IMR-90 (cell line): ENCODE measurements at regions not wholly inside any gene's neighbourhood (a gene's known extent, or its start where the extent isn't known, plus 50 kb on each side); places are given as distances from the start of the nearest gene placed in this dataset.

Source experiments
- ATAC-seq: fragments of 200-7000 bp; cut with Tn5 transposase; 2 replicates; pipeline ENCODE4 v1.9.1; 2020; ENCODE audit warnings: low read depth, mild to moderate bottlenecking, moderate library complexity
- BruUV-seq: library from RNA; stranded (reverse); fragments of 400-500 nt; replicated peaks from 2 replicates; lab custom pipeline; 2021; lab: Mats Ljungman, UMichigan
- CTCF ChIA-PET: fragments of 300-600 bp; formaldehyde crosslinking; extraction: SDS; loops from one replicate; lab custom pipeline; 2021; ENCODE audit warnings: antibody characterized with exemption; lab: Yijun Ruan, JAX
- POLR2A ChIA-PET: fragments of 300-600 bp; sonication (Branson Sonifier 250); formaldehyde crosslinking; loops from one replicate; lab custom pipeline; 2022; ENCODE audit warnings: antibody characterized with exemption; ENCODE audit not compliant: unreplicated experiment; lab: Charles Lee
- DNase-seq: peaks from one replicate; pipeline ENCODE4 v3.0.0; 2013
- H2AFZ ChIP-seq: replicated peaks from 2 replicates; pipeline ENCODE3; 2013; ENCODE audit warnings: low read length, mild to moderate bottlenecking; ENCODE audit not compliant: poor library complexity
- H2AK5ac ChIP-seq: 2 replicates; pipeline ENCODE4 v1.6.1; 2013; ENCODE audit warnings: low read depth, low read length, inconsistent platforms
- H2AK9ac ChIP-seq: replicated peaks from 2 replicates; pipeline ENCODE3; 2013; ENCODE audit warnings: mild to moderate bottlenecking, low read depth, low read length, moderate library complexity; ENCODE audit not compliant: poor library complexity
- H2BK120ac ChIP-seq: 2 replicates; pipeline ENCODE4 v1.6.1; 2013; ENCODE audit warnings: low read depth, low read length, inconsistent platforms
- H2BK15ac ChIP-seq: 3 replicates; pipeline ENCODE4 v1.6.1; 2013; ENCODE audit warnings: low read depth, low read length, inconsistent platforms
- H2BK20ac ChIP-seq: 2 replicates; pipeline ENCODE4 v1.6.1; 2013; ENCODE audit warnings: low read depth, mild to moderate bottlenecking, inconsistent platforms, low read length, moderate library complexity
- H2BK5ac ChIP-seq: 2 replicates; pipeline ENCODE4 v1.6.1; 2013; ENCODE audit warnings: mild to moderate bottlenecking, low read depth, low read length, inconsistent platforms; ENCODE audit not compliant: poor library complexity, severe bottlenecking
- H3K14ac ChIP-seq: replicated peaks from 2 replicates; pipeline ENCODE4 v1.6.1; 2013; ENCODE audit warnings: low read depth, low read length, inconsistent platforms
- H3K18ac ChIP-seq: 2 replicates; pipeline ENCODE4 v1.6.1; 2013; ENCODE audit warnings: low read depth, low read length, control low read depth
- H3K23ac ChIP-seq: 2 replicates; pipeline ENCODE4 v1.6.1; 2013; ENCODE audit warnings: low read depth, low read length, inconsistent platforms
- H3K27ac ChIP-seq: 2 replicates; pipeline ENCODE4 v1.5.1; 2013; ENCODE audit warnings: mild to moderate bottlenecking, control low read depth, low read length; ENCODE audit not compliant: insufficient read depth
- H3K27me3 ChIP-seq: 2 replicates; pipeline ENCODE4 v1.6.1; 2013; ENCODE audit warnings: low read length; ENCODE audit not compliant: control insufficient read depth, insufficient read depth
- H3K36me3 ChIP-seq: 2 replicates; pipeline ENCODE4 v1.6.1; 2013; ENCODE audit warnings: low read length, mixed read lengths; ENCODE audit not compliant: control insufficient read depth, insufficient read depth
- H3K4ac ChIP-seq: 2 replicates; pipeline ENCODE4 v1.6.1; 2013; ENCODE audit warnings: low read depth, low read length, inconsistent platforms
- H3K4me1 ChIP-seq: 2 replicates; pipeline ENCODE4 v1.6.1; 2013; ENCODE audit warnings: low read length, mixed read lengths; ENCODE audit not compliant: control insufficient read depth, insufficient read depth
- H3K4me2 ChIP-seq: 2 replicates; pipeline ENCODE4 v1.6.1; 2013; ENCODE audit warnings: low read depth, mild to moderate bottlenecking, control low read depth, low read length, moderate library complexity
- H3K4me3 ChIP-seq: 2 replicates; pipeline ENCODE4 v1.5.1; 2013; ENCODE audit warnings: low read depth, mild to moderate bottlenecking, control low read depth, low read length, moderate library complexity; ENCODE audit not compliant: insufficient read depth
- H3K56ac ChIP-seq: 2 replicates; pipeline ENCODE4 v1.6.1; 2013; ENCODE audit warnings: low read length, inconsistent platforms; ENCODE audit not compliant: insufficient read depth; ENCODE audit errors: extremely low read depth
- H3K79me1 ChIP-seq, 2 experiments: 2 replicates each; pipeline ENCODE4 v1.6.1; 2013; ENCODE audit warnings: low read length in 2 of 2, inconsistent platforms in 1 of 2, low read depth in 1 of 2
- H3K9ac ChIP-seq: 2 replicates; pipeline ENCODE4 v1.6.1; 2013; ENCODE audit warnings: low read depth, low read length, control low read depth
- H3K9me1 ChIP-seq: 2 replicates; pipeline ENCODE4 v1.6.1; 2013; ENCODE audit warnings: low read length, inconsistent platforms; ENCODE audit not compliant: insufficient read depth
- H3K9me3 ChIP-seq: 2 replicates; pipeline ENCODE4 v1.6.1; 2013; ENCODE audit warnings: low read length; ENCODE audit not compliant: control insufficient read depth, insufficient read depth
- H4K20me1 ChIP-seq: 2 replicates; pipeline ENCODE4 v1.6.1; 2013; ENCODE audit warnings: low read length, inconsistent platforms; ENCODE audit not compliant: insufficient read depth
- H4K5ac ChIP-seq: 2 replicates; pipeline ENCODE4 v1.6.1; 2013; ENCODE audit warnings: mild to moderate bottlenecking, low read depth, low read length, control low read depth
- H4K8ac ChIP-seq, 2 experiments: 2 replicates each; pipeline ENCODE4 v1.6.1; 2013; ENCODE audit warnings: low read depth in 2 of 2, low read length in 2 of 2, control low read depth in 1 of 2, inconsistent platforms in 1 of 2
- H4K91ac ChIP-seq: 2 replicates; pipeline ENCODE4 v1.6.1; 2013; ENCODE audit warnings: low read depth, low read length, inconsistent platforms; ENCODE audit not compliant: insufficient read depth
- BHLHE40 ChIP-seq: fragments of 150-350 bp; IDR thresholded peaks from 2 replicates; pipeline ENCODE4 v1.6.1; 2016; ENCODE audit warnings: mild to moderate bottlenecking, low read depth, low read length
- CEBPB ChIP-seq: IDR thresholded peaks from 2 replicates; pipeline ENCODE4 v1.6.1; 2012; ENCODE audit warnings: low read depth, low read length, improper control_type of control experiment
- CHD1 ChIP-seq: IDR thresholded peaks from 2 replicates; pipeline ENCODE4 v1.6.1; 2012; ENCODE audit warnings: low read depth, low read length, improper control_type of control experiment
- POLR2A ChIP-seq: IDR thresholded peaks from 2 replicates; pipeline ENCODE4 v1.6.1; 2012; ENCODE audit warnings: mild to moderate bottlenecking, low read depth, low read length
- RAD21 ChIP-seq: IDR thresholded peaks from 2 replicates; pipeline ENCODE4 v1.6.1; 2012; ENCODE audit warnings: low read length, improper control_type of control experiment
- SMC3 ChIP-seq: fragments of 150-350 bp; IDR thresholded peaks from 2 replicates; pipeline ENCODE4 v1.6.1; 2016; ENCODE audit warnings: low read depth, mild to moderate bottlenecking, antibody characterized with exemption, low read length, moderate library complexity
- WGBS, 2 experiments: methylation state at CpG; one replicate each; pipeline versions ENCODE4 v1.1.5 to v1.1.7; 2013; ENCODE audit warnings: missing lambda C conversion rate in 2 of 2; ENCODE audit not compliant: insufficient read length in 1 of 2; ENCODE audit errors: extremely low coverage in 2 of 2; 5-methylcytosine and 5-hydroxymethylcytosine counted together
- dilution Hi-C: fragments of 300-500 bp; cut with HindIII; formaldehyde crosslinking; loops from one replicate; pipeline ENCODE4 v1.14.3; 2018; ENCODE audit warnings: low sequenced_read_pairs; ENCODE audit not compliant: unreplicated experiment
- in situ Hi-C: fragments of 300-500 bp; cut with MboI; formaldehyde crosslinking; loops from 3 replicates; pipeline ENCODE4 v1.14.3; 2019; ENCODE audit warnings: low sequenced_read_pairs, inconsistent platforms, mixed read lengths
- intact Hi-C: fragments of 100-400 bp; cut with micrococcal nuclease; formaldehyde crosslinking; loops from 2 replicates; pipeline ENCODE4 v1.10.0; 2022
- TF ChIP-seq, protein P1 (sequence below): fragments of 150-350 bp; IDR thresholded peaks from 2 replicates; pipeline ENCODE4 v1.6.1; 2016; ENCODE audit warnings: low read depth, mild to moderate bottlenecking, low read length, moderate library complexity, borderline replicate concordance

DNA sequence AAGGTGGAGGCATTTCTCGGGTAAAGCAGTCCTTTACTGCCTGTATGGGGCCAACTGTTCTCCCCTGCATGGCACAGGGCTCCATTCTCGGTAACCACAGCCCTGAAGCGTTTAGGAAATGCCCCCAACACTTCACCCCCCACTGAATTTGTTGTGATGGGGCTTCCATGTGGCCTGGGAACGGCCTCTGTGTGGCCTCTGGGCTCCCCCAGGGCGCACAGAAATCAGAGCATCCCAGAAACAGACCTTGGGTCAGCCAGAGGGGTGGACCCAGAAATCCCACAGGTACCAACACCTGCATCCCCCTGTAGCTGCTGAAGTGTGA, 153.7 kb upstream of the VSTM2B start:
- Histone ChIP-seq H3K4me2 (no peak overlapping the region), H3K79me1 (no peaks in the 10 kb centered on the region), H3K27me3 (no peaks in the 10 kb centered on the region), H2BK5ac (no peak overlapping the region), H3K4me1 (no peaks in the 10 kb centered on the region), H3K9me3 (peaks cover 21% of the 10 kb centered on the region), H3K18ac (no peak overlapping the region), H3K36me3 (no peaks in the 10 kb centered on the region), H4K5ac (no peak overlapping the region), H2AFZ (no peak overlapping the region), H3K56ac (no peak overlapping the region), H2BK120ac (no peak overlapping the region), H4K20me1 (no peaks in the 10 kb centered on the region), H2BK20ac (no peak overlapping the region), H3K9me1 (no peaks in the 10 kb centered on the region), H4K91ac (no peak overlapping the region), H3K9ac (no peak overlapping the region), H4K8ac (no peak overlapping the region), H3K27ac (no peak overlapping the region), H3K4me3 (no peak overlapping the region), H2AK9ac (no peak overlapping the region), H3K4ac (no peak overlapping the region), H2AK5ac (no peak overlapping the region), H2BK15ac (no peak overlapping the region), H3K23ac (no peak overlapping the region), H3K14ac (no peak overlapping the region)
- no peak for DNase-seq
- 40% methylated on average over 1 of the region's 5 CpGs; no CpG with 5 or more reads in 1 of the 2 experiments for WGBS, 2 experiments
- in situ Hi-C loops (no loop called here), dilution Hi-C loops (no loop called here), intact Hi-C loops (no loop called here)
- ATAC-seq = no peak
- POLR2A ChIA-PET = no interaction called here
- CTCF ChIA-PET = no interaction called here
- TF ChIP-seq, protein P1, sequence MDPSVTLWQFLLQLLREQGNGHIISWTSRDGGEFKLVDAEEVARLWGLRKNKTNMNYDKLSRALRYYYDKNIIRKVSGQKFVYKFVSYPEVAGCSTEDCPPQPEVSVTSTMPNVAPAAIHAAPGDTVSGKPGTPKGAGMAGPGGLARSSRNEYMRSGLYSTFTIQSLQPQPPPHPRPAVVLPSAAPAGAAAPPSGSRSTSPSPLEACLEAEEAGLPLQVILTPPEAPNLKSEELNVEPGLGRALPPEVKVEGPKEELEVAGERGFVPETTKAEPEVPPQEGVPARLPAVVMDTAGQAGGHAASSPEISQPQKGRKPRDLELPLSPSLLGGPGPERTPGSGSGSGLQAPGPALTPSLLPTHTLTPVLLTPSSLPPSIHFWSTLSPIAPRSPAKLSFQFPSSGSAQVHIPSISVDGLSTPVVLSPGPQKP = no peak
- no peak for TF ChIP-seq BHLHE40
- no peak for TF ChIP-seq SMC3
- no peak for TF ChIP-seq CEBPB
- TF ChIP-seq CHD1 = no peak
- no peak for TF ChIP-seq POLR2A
- no peak for TF ChIP-seq RAD21
- BruUV-seq = no TSS peak
